ENCODE measurements at regions not wholly inside any gene's neighbourhood (a gene's known extent, or its start where the extent isn't known, plus 50 kb on each side); places are given as distances from the start of the nearest gene placed in this dataset.

GRCh38 chr2:239586651-239587310, 186.0 kb upstream of the HDAC4 start:
- no peak for DNase-seq (ENCODE audit: low read depth)

GRCh38 chr2:239585422-239585821, 184.6 kb upstream of the HDAC4 start:
- DNase-seq (ENCODE audit: low read depth) = no peak

GRCh38 chr2:239584986-239585385, 184.2 kb upstream of the HDAC4 start:
- DNase-seq (ENCODE audit: low read depth) = no peak

GRCh38 chr2:239583879-239584859, 183.3 kb upstream of the HDAC4 start:
- DNase-seq (ENCODE audit: low read depth) = no peak

GRCh38 chr2:239583171-239583878, 182.5 kb upstream of the HDAC4 start:
- DNase-seq (ENCODE audit: low read depth) = no peak

- DNase-seq (ENCODE audit: low read depth) = no peak
Measured at GRCh38 chr2:239582476-239582875, 181.7 kb upstream of the HDAC4 start.

- no peak for DNase-seq (ENCODE audit: low read depth)
Measured at GRCh38 chr2:239581352-239581901, 180.6 kb upstream of the HDAC4 start.

GRCh38 chr2:239580199-239580527, 179.3 kb upstream of the HDAC4 start:
- DNase-seq (ENCODE audit: low read depth) = no peak

- DNase-seq (ENCODE audit: low read depth) = no peak
Measured at GRCh38 chr2:239579524-239580198, 178.8 kb upstream of the HDAC4 start.

- no peak for DNase-seq (ENCODE audit: low read depth)
Measured at GRCh38 chr2:239579081-239579480, 178.3 kb upstream of the HDAC4 start.

- DNase-seq (ENCODE audit: low read depth) = no peak
Measured at GRCh38 chr2:239578381-239578780, 177.6 kb upstream of the HDAC4 start.

- no peak for DNase-seq (ENCODE audit: low read depth)
Measured at GRCh38 chr2:239577935-239578334, 177.1 kb upstream of the HDAC4 start.

- DNase-seq (ENCODE audit: low read depth) = no peak
Measured at GRCh38 chr2:239576784-239577685, 176.2 kb upstream of the HDAC4 start.

- DNase-seq (ENCODE audit: low read depth) = no peak
Measured at GRCh38 chr2:239575931-239576445, 175.2 kb upstream of the HDAC4 start.

GRCh38 chr2:239574434-239575156, 173.8 kb upstream of the HDAC4 start:
- no peak for DNase-seq (ENCODE audit: low read depth)

GRCh38 chr2:239574054-239574433, 173.2 kb upstream of the HDAC4 start:
- no peak for DNase-seq (ENCODE audit: low read depth)

- no peak for DNase-seq (ENCODE audit: low read depth)
Measured at GRCh38 chr2:239570971-239571520, 170.2 kb upstream of the HDAC4 start.

GRCh38 chr2:239570216-239570925, 169.6 kb upstream of the HDAC4 start:
- no peak for DNase-seq (ENCODE audit: low read depth)
